ENCODE measurements at regions not wholly inside any gene's neighbourhood (a gene's known extent, or its start where the extent isn't known, plus 50 kb on each side); places are given as distances from the start of the nearest gene placed in this dataset.

- H3K27me3 ChIP-seq, result no peaks in the 10 kb centered on the region
- H3K4me1 ChIP-seq (ENCODE audit: insufficient read depth), result no peaks in the 10 kb centered on the region
- no peaks in the 10 kb centered on the region for H3K36me3 ChIP-seq
- no peak overlapping the region for H3K4me3 ChIP-seq
- intact Hi-C loops (cut with DNase I), result no loop called here
- TF ChIP-seq EP300 (IDR thresholded peaks at IDR 0.05) (no peak), POLR2A (IDR thresholded peaks at IDR 0.05) (no peak), CTCF (IDR thresholded peaks at IDR 0.05) (no peak)
- 83 to 86% (median 83%) methylated on average over 2 of the region's 2 CpGs for WGBS, 3 donors
- no peak for DNase-seq
- H3K27ac ChIP-seq, result no peak overlapping the region
- H3K9me3 ChIP-seq, result no peaks in the 10 kb centered on the region
Measured at GRCh38 chr6:94597487-94597886, 979.8 kb upstream of the MANEA start.

GRCh38 chr6:94590416-94590815, 986.9 kb upstream of the MANEA start:
- H3K4me3 ChIP-seq, result no peak overlapping the region
- no peak for DNase-seq
- no peak for TF ChIP-seq POLR2A (IDR thresholded peaks at IDR 0.05)
- TF ChIP-seq CTCF (IDR thresholded peaks at IDR 0.05), result no peak
- H3K36me3 ChIP-seq, result no peaks in the 10 kb centered on the region
- WGBS, 3 donors, result 88 to 93% (median 90%) methylated on average over 6 of the region's 6 CpGs
- no peaks in the 10 kb centered on the region for H3K4me1 ChIP-seq (ENCODE audit: insufficient read depth)
- intact Hi-C loops (cut with DNase I), result no loop called here
- H3K9me3 ChIP-seq, result no peaks in the 10 kb centered on the region
- no peak overlapping the region for H3K27ac ChIP-seq
- H3K27me3 ChIP-seq, result no peaks in the 10 kb centered on the region

- DNase-seq, result no peak
- no peak overlapping the region for H3K27ac ChIP-seq
- no peak for TF ChIP-seq CTCF (IDR thresholded peaks at IDR 0.05)
- no peak for TF ChIP-seq EP300 (IDR thresholded peaks at IDR 0.05)
- TF ChIP-seq POLR2A (IDR thresholded peaks at IDR 0.05), result no peak
- H3K4me3 ChIP-seq, result no peak overlapping the region
- no peaks in the 10 kb centered on the region for H3K4me1 ChIP-seq (ENCODE audit: insufficient read depth)
- intact Hi-C loops (cut with DNase I), result no loop called here
- H3K27me3 ChIP-seq, result no peaks in the 10 kb centered on the region
- 31 to 53% (median 40%) methylated on average over 3 of the region's 3 CpGs for WGBS, 3 donors
- no peaks in the 10 kb centered on the region for H3K36me3 ChIP-seq
- H3K9me3 ChIP-seq, result no peaks in the 10 kb centered on the region
Measured at GRCh38 chr6:94588301-94588700, 989.0 kb upstream of the MANEA start.

GRCh38 chr6:94584211-94584610, 993.1 kb upstream of the MANEA start:
- TF ChIP-seq EP300 (IDR thresholded peaks at IDR 0.05) (no peak), POLR2A (IDR thresholded peaks at IDR 0.05) (no peak), CTCF (IDR thresholded peaks at IDR 0.05) (no peak)
- no peak for DNase-seq
- 89 to 92% (median 90%) methylated on average over 2 of the region's 2 CpGs for WGBS, 3 donors
- no peak overlapping the region for H3K27ac ChIP-seq
- H3K36me3 ChIP-seq, result no peaks in the 10 kb centered on the region
- H3K4me3 ChIP-seq, result no peak overlapping the region
- no peaks in the 10 kb centered on the region for H3K9me3 ChIP-seq
- H3K27me3 ChIP-seq, result no peaks in the 10 kb centered on the region
- intact Hi-C loops (cut with DNase I), result no loop called here
- H3K4me1 ChIP-seq (ENCODE audit: insufficient read depth), result no peaks in the 10 kb centered on the region

- no peaks in the 10 kb centered on the region for H3K9me3 ChIP-seq
- DNase-seq, result no peak
- intact Hi-C loops (cut with DNase I), result no loop called here
- H3K27ac ChIP-seq, result no peak overlapping the region
- H3K27me3 ChIP-seq, result no peaks in the 10 kb centered on the region
- WGBS, 3 donors, result 59 to 71% (median 59%) methylated on average over 5 of the region's 5 CpGs
- H3K4me3 ChIP-seq, result no peak overlapping the region
- TF ChIP-seq CTCF (IDR thresholded peaks at IDR 0.05) (no peak), EP300 (IDR thresholded peaks at IDR 0.05) (no peak), POLR2A (IDR thresholded peaks at IDR 0.05) (no peak)
- H3K36me3 ChIP-seq, result no peaks in the 10 kb centered on the region
- no peaks in the 10 kb centered on the region for H3K4me1 ChIP-seq (ENCODE audit: insufficient read depth)
Measured at GRCh38 chr6:94570581-94570980, 1006.8 kb upstream of the MANEA start.

Measured in ovary (tissue), 7 donors.